GM18526 (cell line): ENCODE measurements at regions not wholly inside any gene's neighbourhood (a gene's known extent, or its start where the extent isn't known, plus 50 kb on each side); places are given as distances from the start of the nearest gene placed in this dataset.

Experiments used
- POLR2A ChIP-seq: IDR thresholded peaks from 3 replicates; pipeline ENCODE4 v1.6.1; 2011; ENCODE audit not compliant: insufficient read length; ENCODE audit errors: extremely low read depth

DNA sequence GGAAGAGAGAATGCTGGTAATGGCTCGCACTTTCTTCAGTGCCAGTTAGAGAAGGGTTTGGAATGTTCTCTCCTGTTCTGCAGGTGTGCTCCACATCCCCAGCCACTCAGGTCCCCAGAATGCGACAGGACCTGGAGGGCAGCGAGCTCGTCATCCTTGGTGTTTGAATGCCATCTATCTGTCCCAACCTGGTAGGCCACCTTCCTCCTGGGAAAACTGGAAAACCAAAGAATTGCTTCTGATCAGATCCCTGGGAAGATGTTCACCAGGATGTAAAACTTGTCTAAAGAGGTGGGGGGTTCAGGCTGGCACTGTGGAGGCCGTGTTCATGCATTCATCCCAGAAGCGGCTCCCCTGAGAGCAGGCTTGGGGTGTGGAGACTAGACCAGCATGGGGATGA lies 379.5 kb downstream of the GLRX3 start:
- TF ChIP-seq POLR2A: no peak

DNA sequence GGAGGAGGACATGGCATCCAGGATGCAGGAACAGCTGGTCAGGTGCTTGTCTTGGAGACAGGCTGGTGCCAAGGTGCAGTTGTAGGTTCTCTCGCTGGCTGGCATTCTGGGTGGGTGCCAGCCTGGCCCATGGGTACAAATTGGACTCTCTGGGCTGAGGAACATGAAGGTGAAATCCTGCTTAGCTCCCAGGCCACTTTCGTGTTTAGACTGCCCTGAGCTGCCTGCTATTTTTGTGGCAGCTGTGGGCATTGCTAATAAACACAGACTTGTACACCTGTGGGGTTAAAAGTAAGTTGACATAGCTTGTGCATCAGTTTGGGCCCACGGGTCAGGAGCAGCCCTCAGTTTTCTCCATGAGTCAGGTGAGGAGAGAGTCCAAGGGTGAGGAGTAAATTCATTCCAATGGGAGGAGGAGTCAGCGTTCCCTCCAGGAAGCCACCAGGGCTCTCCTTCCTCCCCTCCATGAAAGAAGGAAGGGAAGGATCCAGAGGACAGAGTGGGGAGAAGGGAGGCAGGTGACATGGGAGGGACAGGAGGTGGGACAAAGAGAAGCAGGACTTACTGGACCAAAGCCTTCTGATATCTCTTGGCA lies 380.0 kb downstream of the GLRX3 start:
- no peak for TF ChIP-seq POLR2A

DNA sequence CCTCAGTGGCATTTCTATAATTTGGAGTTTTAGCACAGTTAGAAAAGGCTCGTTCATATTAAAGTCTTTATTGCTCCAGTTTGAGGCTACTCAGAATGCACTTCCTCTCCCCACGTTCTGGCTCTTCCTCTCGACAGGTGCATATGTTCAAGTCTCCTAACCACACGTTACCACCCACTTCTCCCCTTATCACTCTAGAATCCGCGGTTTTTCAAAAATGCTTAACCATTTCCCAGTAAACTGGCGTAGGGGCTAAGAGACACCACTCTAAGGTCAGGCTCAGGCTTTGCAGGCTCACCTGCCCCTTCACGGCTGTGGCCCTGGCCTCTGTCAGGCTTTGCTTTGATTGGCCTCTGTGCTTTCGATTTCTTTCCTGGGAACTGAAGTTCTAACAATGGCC lies 383.6 kb downstream of the GLRX3 start:
- TF ChIP-seq POLR2A: no peak

DNA sequence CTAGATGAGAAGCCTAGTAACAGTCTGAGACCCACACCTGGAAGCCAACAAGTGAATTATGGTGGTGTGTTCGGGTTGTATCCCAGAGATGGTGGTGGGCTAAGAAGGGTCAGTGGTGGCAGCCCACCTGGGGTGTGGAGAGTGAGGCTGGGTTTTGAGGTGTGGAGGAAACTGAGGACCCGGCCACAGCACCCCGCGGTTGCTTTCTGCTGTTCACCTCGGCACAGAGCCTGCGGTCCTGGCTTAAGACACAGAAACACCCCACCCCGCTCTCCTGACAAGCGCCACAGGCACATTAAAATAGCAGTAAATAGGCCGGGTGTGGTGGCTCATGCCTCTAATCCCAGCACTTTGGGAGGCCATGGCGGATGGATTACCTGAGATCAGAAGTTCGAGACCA lies 395.1 kb downstream of the GLRX3 start:
- TF ChIP-seq POLR2A: no peak

DNA sequence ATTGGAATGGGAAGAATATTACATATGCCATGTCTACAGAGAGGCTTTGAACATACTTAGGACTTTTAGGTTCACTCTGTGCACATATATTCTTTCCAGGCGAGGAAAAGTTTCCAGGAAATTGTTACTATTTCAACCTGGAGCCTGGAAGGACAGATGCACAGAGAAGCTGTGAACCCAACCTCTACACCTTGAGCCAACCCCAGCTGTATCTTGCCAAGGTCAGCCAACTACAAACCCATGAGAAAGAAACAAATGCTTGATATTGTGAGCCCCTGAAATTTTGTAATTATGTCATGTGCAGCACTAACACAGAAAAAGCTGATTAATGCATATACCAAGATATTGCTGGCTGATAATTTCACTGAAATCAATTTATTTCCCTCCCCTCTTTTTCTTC lies 404.9 kb downstream of the GLRX3 start:
- no peak for TF ChIP-seq POLR2A

DNA sequence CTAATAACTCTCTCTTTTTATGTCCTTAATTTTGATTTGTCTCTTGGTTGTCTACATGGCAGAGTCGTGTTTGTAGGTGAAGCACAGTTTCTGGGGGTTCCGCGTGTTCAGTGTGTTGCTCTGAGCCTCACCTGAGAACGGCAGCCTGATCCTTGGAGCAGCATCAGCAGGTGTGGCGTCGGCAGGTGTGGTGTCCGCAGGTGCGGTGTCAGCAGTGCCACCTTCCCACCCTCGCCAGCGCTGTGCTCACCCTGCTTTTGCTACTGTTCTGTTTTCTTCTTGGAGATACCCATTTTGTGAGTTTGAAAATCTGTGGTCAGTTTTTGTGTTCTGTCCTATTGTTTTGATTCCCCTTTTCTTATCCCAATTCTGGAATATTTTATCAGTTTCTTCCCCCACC lies 406.6 kb downstream of the GLRX3 start:
- no peak for TF ChIP-seq POLR2A

DNA sequence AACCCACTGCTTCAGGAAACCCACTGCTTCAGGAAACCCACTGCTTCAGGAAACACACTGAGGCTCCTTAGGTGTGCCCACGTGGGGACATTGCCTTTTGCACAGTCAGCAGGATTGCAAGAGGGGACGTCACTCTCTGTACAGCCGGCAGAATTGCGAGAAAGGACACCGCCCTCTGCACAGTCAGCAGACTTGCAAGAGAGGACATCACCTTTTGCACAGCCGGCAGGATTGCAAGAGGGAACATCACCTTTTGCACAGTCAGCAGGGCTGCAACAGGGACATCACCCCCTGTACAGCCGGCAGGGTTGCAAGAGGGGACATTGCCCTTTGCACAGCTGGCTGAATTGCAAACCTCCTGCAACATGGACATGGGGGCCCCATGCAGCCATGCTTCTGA lies 407.6 kb downstream of the GLRX3 start:
- TF ChIP-seq POLR2A: no peak

DNA sequence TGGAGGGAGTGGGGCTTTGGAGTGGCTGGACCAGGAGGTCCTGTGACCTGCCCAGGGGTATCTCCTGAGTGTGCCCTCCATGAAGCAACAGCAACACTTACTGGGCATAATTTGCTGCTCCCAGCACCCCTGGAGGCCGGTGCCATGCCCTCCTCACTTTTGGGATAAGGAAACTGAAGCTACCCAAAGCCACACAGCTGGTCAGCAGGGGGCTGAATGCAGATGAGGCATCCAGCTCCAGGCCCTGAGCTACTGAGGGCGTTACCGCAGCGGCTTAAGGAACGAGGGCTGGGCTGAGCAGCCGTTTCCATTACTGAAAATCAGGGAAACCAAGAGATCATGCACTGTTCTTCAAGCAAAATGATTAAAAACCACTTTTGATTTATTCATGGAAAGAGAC lies 408.9 kb downstream of the GLRX3 start:
- no peak for TF ChIP-seq POLR2A

DNA sequence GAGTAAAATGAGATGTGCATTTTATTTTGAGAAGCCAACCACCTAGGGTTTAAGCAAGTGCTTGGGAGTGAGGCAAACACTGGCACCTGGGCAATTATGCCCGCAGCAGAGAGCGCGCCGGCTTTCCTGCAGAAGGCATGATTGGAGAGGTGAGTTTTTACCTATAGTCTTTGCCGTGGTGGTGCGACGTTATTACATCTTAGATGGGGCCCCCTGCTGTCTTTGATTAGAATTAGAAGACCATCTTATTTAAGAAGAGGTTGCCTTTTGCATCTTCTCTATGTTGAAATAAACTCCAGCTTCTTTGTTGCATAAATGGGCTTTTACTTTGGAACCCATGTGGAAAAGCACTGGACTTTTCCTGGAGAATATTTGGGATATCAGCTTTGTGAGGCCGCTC lies 409.5 kb downstream of the GLRX3 start:
- no peak for TF ChIP-seq POLR2A

DNA sequence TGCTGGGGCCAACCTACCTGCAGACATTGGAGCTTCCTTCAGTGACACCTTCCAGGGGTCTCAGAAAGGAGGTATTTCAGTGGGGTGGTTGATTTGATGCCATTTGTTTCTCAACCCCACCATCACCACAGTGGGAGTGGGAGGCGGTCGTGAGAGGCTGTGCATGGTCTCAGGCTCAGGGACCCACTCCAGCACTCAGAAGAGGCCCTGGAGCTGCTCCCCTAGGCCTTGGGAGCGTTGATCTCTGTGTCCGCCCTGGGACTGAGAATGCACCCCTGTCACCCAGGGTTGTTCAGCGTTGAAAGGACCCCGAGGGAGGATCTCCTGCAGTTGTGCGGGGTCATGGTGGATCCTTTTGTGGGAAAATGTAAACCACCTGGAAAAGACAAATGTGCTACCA lies 410.6 kb downstream of the GLRX3 start:
- TF ChIP-seq POLR2A: no peak

DNA sequence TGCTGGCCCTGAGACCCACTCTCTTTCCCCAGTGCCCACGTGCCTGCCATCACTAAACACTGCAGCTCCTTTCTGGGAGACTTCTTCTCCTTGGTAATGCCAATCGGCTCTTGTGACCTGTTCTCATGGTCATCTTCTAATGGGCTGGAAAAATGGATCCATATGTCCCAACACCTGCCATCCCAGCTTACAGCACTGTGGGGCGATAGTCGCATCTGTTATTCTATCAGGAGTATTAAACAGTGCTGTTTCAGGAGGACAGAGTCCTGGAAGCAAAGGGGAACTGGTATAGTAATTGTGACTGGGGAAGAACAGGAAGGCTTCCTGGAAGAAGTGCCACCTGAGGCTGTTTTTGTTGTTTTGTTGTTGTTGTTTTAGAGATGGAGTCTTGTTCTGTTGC lies 411.2 kb downstream of the GLRX3 start:
- TF ChIP-seq POLR2A: no peak

DNA sequence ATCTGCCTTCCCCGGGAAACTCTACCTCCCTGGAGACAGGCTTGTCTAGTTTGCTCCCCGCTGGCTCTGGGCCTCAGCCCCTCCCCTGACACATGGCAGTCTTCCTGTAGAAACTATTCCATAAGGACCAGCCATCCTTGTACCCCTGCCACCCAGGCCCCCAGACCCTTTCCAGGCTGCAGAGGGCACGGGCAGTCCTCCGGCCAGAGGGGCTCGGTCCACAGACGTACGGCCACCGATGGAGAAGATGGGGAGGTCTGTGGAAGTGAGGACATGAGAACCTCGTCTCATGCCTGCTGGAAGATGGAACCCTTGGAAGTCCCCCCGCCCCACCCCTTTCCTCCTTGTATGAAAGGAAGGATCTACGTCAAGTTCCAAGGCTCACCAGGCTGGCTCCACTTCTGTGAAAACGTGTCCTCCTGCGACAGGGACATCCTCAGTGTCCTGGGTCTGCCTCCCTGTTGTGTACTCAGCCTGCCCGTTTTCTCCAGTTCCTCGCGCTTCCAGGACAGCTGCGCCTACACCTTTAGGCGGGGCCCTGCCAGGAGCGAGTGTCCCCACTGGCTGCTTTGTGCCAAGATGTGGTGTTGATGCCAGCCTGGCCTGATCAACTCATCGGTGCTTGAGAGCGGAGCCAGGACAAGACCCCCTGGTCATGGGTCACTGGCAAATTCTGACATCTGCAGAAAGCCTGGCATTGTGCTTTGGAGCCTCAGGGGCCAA lies 414.9 kb downstream of the GLRX3 start:
- TF ChIP-seq POLR2A: no peak

DNA sequence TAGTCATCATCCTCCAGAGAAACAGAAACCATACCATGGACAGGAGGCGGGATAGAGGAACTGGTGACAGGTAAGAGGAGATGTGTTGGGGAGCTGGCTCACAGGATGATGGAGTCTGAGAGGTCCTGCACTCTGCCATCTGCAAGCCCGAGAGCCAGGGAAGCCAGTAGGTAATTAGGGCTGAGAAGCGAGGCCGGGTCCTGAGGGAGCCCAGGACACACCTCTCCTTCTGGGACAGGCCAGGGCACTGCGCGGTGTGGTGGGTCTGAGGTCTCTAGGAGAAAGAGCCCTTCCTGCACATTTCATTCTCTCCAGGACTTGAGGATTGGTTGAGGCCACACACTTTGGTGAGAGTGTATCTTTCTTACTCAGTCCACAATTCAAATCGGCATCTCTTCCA lies 415.5 kb downstream of the GLRX3 start:
- TF ChIP-seq POLR2A: no peak

DNA sequence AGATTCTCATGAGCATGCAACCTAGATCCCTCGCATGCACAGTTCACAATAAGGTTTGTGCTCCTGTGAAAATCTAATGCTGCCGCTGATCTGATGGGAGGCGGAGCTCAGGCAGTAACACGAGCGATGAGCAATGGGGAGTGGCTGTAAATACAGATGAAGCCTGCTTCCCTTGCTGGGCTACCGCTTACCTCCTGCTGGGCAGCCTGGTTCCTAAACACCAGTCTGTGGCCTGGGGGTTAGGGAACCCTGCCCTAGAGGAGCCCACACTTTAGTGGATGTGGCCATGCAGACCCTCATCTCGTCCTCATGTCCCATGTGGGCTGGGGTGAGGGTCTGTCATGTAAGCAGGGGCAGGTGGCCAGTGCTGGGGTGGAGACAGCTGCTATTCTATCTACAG lies 417.6 kb downstream of the GLRX3 start:
- TF ChIP-seq POLR2A: no peak

DNA sequence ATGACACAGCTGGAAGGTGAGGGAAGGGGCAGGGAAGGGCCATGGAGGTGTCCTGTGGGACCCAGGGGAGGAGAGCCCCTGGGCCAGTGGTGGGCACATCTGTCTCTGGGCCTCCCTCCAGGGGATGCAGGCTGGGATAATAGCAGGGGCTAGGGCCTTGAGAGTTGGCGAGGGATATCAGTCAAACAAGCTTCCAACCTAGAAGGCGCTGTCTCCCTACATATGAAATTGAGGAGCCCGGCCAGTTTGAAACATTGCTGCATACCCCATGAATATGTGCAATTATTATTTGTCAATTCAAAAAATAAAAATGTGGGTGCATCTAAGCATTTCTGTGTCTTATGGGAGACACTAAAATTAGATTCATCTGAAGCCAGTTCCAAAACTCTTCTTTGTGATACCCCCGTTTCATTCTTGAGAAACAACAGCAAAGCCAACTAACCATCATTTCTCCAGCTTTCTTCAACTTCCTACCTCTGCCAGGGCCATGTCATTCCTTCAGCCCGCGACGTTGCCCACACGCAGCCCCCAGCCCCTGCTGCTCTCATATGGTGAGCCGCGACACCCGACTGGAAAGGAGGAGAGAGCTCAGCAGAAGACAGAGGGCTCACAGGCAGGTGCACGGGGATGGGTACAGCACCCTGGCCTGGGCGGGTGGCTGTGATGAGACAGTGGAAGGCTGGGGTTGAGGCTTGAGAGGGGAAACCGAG lies 418.7 kb downstream of the GLRX3 start:
- no peak for TF ChIP-seq POLR2A

DNA sequence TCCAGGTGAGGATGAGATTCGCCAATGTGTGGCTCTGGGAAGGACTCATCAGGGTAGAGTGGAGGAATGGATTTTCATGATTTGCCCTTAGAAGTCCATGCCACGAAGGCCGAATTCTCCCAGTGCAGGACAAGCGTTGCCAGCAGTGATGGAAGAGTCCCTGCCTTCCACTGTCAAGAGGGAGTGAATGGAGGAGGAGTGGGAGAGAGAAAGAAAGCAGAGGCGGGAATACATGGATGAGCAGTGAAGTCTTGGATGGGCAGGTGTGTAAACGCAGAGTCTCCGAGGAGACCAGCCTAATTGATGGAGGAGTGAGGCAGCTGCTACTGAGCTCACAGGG lies 419.2 kb downstream of the GLRX3 start:
- no peak for TF ChIP-seq POLR2A
